ENCODE measurements at regions not wholly inside any gene's neighbourhood (a gene's known extent, or its start where the extent isn't known, plus 50 kb on each side); places are given as distances from the start of the nearest gene placed in this dataset.
A peak's percentile ranks its signal among the peaks of the same experiment; 100 is the strongest.
"Not testable (repeated sequence)": the region's sequence is repeated elsewhere in the genome, so short reads cannot be mapped to it uniquely, and the experiment has no call there.

- no peak for TF ChIP-seq CTCF (IDR thresholded peaks at IDR 0.05; ENCODE audit: low read depth, low read length)
- H3K4me3 ChIP-seq (replicated peaks in 1 of 2; ENCODE audit: low read depth in 2 of 2, low read length in 2 of 2), result no peak overlapping the region
- DNase-seq (ENCODE audit: low read depth in 2 of 2), result no peak
These were observed 117.5 kb upstream of the BASP1 start for GRCh38 chr5:17099946-17100345.

GRCh38 chr5:17103461-17103860 is 114.0 kb upstream of the BASP1 start:
- TF ChIP-seq CTCF (IDR thresholded peaks at IDR 0.05; ENCODE audit: low read depth, low read length), result no peak
- no peak for DNase-seq (ENCODE audit: low read depth in 2 of 2)
- no peak overlapping the region for H3K4me3 ChIP-seq (replicated peaks in 1 of 2; ENCODE audit: low read depth in 2 of 2, low read length in 2 of 2)

DNA sequence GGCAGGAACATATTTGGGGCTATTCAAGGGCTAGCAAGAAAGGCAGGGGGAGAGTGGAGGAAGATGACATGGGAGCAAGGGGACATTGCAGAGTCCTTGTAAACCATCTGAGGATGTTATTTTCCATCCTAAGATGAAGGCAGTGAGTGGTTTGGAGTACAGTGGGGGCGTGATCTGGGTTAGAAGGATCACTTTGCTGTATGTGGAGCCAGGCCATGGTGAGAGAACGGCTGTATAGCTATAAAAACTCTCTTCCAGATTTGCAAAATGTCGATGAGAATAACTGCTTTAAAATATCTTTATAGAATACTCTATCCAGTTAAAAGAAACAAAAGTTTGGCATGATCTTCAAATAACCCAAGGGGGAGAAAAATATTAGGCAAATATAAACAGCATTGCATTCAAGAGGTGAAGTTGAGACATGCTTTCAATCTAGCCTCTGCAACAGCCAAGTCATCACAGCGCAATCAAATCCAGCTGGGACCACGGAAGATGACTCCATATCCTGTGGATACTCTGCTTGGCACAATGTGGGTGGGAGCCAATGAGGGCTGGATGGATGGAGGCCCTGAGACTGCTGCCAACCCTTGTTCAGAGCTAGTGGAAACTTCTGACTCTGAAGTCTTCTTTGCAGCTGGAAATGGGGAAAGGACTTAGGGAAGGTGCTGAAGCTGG is 111.5 kb upstream of the BASP1 start:
- peak; percentile 80 to 85 for DNase-seq (ENCODE audit: low read depth in 2 of 2)
- no peak for TF ChIP-seq CTCF (IDR thresholded peaks at IDR 0.05; ENCODE audit: low read depth, low read length)
- no peak overlapping the region for H3K4me3 ChIP-seq (replicated peaks in 1 of 2; ENCODE audit: low read depth in 2 of 2, low read length in 2 of 2)

GRCh38 chr5:17106521-17106920 is 110.9 kb upstream of the BASP1 start:
- DNase-seq (ENCODE audit: low read depth in 2 of 2), result no peak
- no peak for TF ChIP-seq CTCF (IDR thresholded peaks at IDR 0.05; ENCODE audit: low read depth, low read length)
- H3K4me3 ChIP-seq (replicated peaks in 1 of 2; ENCODE audit: low read depth in 2 of 2, low read length in 2 of 2), result no peak overlapping the region

- DNase-seq (ENCODE audit: low read depth in 2 of 2), result peak in 1 of 2 donors; percentile 22
- not testable (repeated sequence) for H3K4me3 ChIP-seq (replicated peaks in 1 of 2; ENCODE audit: low read depth in 2 of 2, low read length in 2 of 2)
These were observed 105.2 kb upstream of the BASP1 start for GRCh38 chr5:17112091-17112716.

GRCh38 chr5:17113174-17113958 is 104.1 kb upstream of the BASP1 start:
- DNase-seq (ENCODE audit: low read depth in 2 of 2), result peak; percentile 40 to 90
- H3K4me3 ChIP-seq (replicated peaks in 1 of 2; ENCODE audit: low read depth in 2 of 2, low read length in 2 of 2), result no peak overlapping the region
- no peak for TF ChIP-seq CTCF (IDR thresholded peaks at IDR 0.05; ENCODE audit: low read depth, low read length)

DNA sequence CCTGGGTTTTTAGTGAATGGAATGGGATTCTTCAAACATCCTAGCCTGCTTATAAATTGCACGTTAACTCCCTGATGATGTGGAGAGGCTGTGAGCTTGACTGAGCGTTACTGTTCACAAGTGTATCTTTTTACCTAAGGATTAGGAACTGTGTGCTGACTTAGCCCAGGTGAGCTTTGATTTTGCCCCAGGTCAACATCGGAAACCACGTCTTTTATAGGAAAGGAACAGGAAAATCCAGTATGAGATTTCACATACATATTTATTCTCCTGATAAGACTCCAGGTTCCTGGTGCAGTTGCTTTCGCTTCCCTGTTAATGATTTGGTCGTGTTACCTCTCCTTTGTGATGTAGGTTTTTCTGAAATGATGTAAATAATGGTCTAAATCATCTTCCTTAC is 103.2 kb upstream of the BASP1 start:
- no peak overlapping the region for H3K4me3 ChIP-seq (replicated peaks in 1 of 2; ENCODE audit: low read depth in 2 of 2, low read length in 2 of 2)
- no peak for DNase-seq (ENCODE audit: low read depth in 2 of 2)
- no peak for TF ChIP-seq CTCF (IDR thresholded peaks at IDR 0.05; ENCODE audit: low read depth, low read length)
